GM23338 (cell line): ENCODE measurements at regions not wholly inside any gene's neighbourhood (a gene's known extent, or its start where the extent isn't known, plus 50 kb on each side); places are given as distances from the start of the nearest gene placed in this dataset.

ENCODE experiments used
- ATAC-seq: fragments of 200-7000 bp; cut with Tn5 transposase; 3 replicates; pipeline ENCODE4 v1.9.1; 2020
- DNase-seq: peaks from one replicate; pipeline ENCODE4 v3.0.0-alpha.2; 2015; ENCODE audit warnings: low spot score
- H2AFZ ChIP-seq: fragments of 200-600 bp; sonication (generic); 2 replicates; pipeline ENCODE4 v1.8.0; 2016; ENCODE audit warnings: antibody characterized with exemption, mild to moderate bottlenecking, moderate library complexity
- H3F3A ChIP-seq: fragments of 200-600 bp; sonication (generic); replicated peaks from 2 replicates; pipeline ENCODE4 v1.8.0; 2017; ENCODE audit warnings: antibody characterized with exemption, mixed run types, low read depth
- H3K27ac ChIP-seq: fragments of 200-600 bp; sonication (generic); 2 replicates; pipeline ENCODE4 v1.6.1; 2016; ENCODE audit warnings: low read depth
- H3K27me3 ChIP-seq: fragments of 200-600 bp; sonication (generic); 2 replicates; pipeline ENCODE4 v1.8.0; 2016; ENCODE audit warnings: mild to moderate bottlenecking, mixed run types, moderate library complexity; ENCODE audit not compliant: insufficient read depth
- H3K36me3 ChIP-seq: fragments of 200-600 bp; sonication (generic); 2 replicates; pipeline ENCODE4 v1.8.0; 2016; ENCODE audit warnings: mild to moderate bottlenecking; ENCODE audit not compliant: insufficient read depth
- H3K4me1 ChIP-seq: fragments of 200-600 bp; sonication (generic); 2 replicates; pipeline ENCODE4 v1.8.0; 2016; ENCODE audit warnings: mild to moderate bottlenecking, moderate library complexity; ENCODE audit not compliant: insufficient read depth
- H3K4me2 ChIP-seq: fragments of 200-600 bp; sonication (generic); 2 replicates; pipeline ENCODE4 v1.7.1; 2017; ENCODE audit warnings: mixed run types
- H3K4me3 ChIP-seq: fragments of 200-600 bp; sonication (generic); 2 replicates; pipeline ENCODE4 v1.6.1; 2016; ENCODE audit warnings: mixed run types
- H3K79me2 ChIP-seq: fragments of 200-600 bp; sonication (generic); replicated peaks from 2 replicates; pipeline ENCODE4 v1.8.0; 2017; ENCODE audit warnings: mild to moderate bottlenecking; ENCODE audit not compliant: insufficient read depth
- H3K9me2 ChIP-seq: fragments of 200-600 bp; sonication (generic); 2 replicates; pipeline ENCODE4 v1.8.0; 2017; ENCODE audit not compliant: insufficient read depth
- H4K20me1 ChIP-seq: fragments of 200-600 bp; sonication (generic); replicated peaks from 2 replicates; pipeline ENCODE4 v1.8.0; 2017; ENCODE audit warnings: mild to moderate bottlenecking; ENCODE audit not compliant: insufficient read depth
- H3K27ac Mint-ChIP-seq: 2 replicates; pipeline ENCODE4 v1.8.0; 2020; ENCODE audit warnings: inconsistent platforms, mild to moderate bottlenecking, moderate library complexity, mixed read lengths
- H3K27me3 Mint-ChIP-seq: 3 replicates; pipeline ENCODE4 v1.8.0; 2022; ENCODE audit warnings: low read depth, mild to moderate bottlenecking, moderate library complexity, mixed read lengths, inconsistent platforms; ENCODE audit not compliant: insufficient read depth, poor library complexity
- H3K36me3 Mint-ChIP-seq: 3 replicates; pipeline ENCODE4 v1.8.0; 2021; ENCODE audit warnings: low read depth, mild to moderate bottlenecking, inconsistent platforms, moderate library complexity, mixed read lengths
- H3K4me1 Mint-ChIP-seq: 3 replicates; pipeline ENCODE4 v1.8.0; 2020; ENCODE audit warnings: mild to moderate bottlenecking, inconsistent platforms, mixed read lengths
- H3K4me3 Mint-ChIP-seq: 3 replicates; pipeline ENCODE4 v1.8.0; 2021; ENCODE audit warnings: moderate library complexity, mild to moderate bottlenecking, inconsistent platforms, mixed read lengths
- H3K9me3 Mint-ChIP-seq: 3 replicates; pipeline ENCODE4 v1.8.0; 2020; ENCODE audit warnings: moderate library complexity, mild to moderate bottlenecking, inconsistent platforms, mixed read lengths
- CREB1 ChIP-seq: fragments of 250-450 bp; sonication (Bioruptor Pico); IDR thresholded peaks from 2 replicates; pipeline ENCODE4 v1.5.0; 2020; ENCODE audit warnings: low read depth, mild to moderate bottlenecking, moderate library complexity
- ETS1 ChIP-seq: IDR thresholded peaks from 2 replicates; pipeline ENCODE4 v1.6.1; 2016; ENCODE audit warnings: antibody characterized with exemption
- EZH2 ChIP-seq: fragments of 200-600 bp; sonication (generic); IDR thresholded peaks from one replicate; pipeline ENCODE4 v1.8.0; 2017; ENCODE audit warnings: antibody characterized with exemption, mild to moderate bottlenecking, low read depth; ENCODE audit not compliant: unreplicated experiment
- EZH2phosphoT487 ChIP-seq: fragments of 200-600 bp; sonication (generic); IDR thresholded peaks from one replicate; pipeline ENCODE4 v1.8.1; 2018; ENCODE audit warnings: antibody characterized with exemption; ENCODE audit not compliant: unreplicated experiment
- POLR2AphosphoS5 ChIP-seq: IDR thresholded peaks from 2 replicates; pipeline ENCODE4 v1.6.1; 2016; ENCODE audit warnings: antibody characterized with exemption, low read depth
- STAT1 ChIP-seq: IDR thresholded peaks from one replicate; pipeline ENCODE4 v1.6.1; 2016; ENCODE audit warnings: antibody characterized with exemption; ENCODE audit not compliant: unreplicated experiment
- ZNF331 ChIP-seq: fragments of 250-450 bp; sonication (Bioruptor Pico); IDR thresholded peaks from 2 replicates; pipeline ENCODE4 v1.5.0; 2020; ENCODE audit warnings: low read depth, mild to moderate bottlenecking, moderate library complexity
- ZNF462 ChIP-seq: fragments of 250-450 bp; sonication (Bioruptor Pico); IDR thresholded peaks from 2 replicates; pipeline ENCODE4 v1.5.0; 2020; ENCODE audit warnings: mild to moderate bottlenecking, moderate library complexity
- TF ChIP-seq, protein P1 (sequence below), 2 experiments: fragments of 200-600 bp in 1 of 2; sonication (generic) in 1 of 2; conservative IDR thresholded peaks; 2 replicates each; pipeline versions ENCODE4 v1.5.1 to v1.6.1; 2016 to 2017; ENCODE audit warnings: antibody characterized with exemption in 2 of 2, low read depth in 2 of 2, mild to moderate bottlenecking in 2 of 2, moderate library complexity in 1 of 2

DNA sequence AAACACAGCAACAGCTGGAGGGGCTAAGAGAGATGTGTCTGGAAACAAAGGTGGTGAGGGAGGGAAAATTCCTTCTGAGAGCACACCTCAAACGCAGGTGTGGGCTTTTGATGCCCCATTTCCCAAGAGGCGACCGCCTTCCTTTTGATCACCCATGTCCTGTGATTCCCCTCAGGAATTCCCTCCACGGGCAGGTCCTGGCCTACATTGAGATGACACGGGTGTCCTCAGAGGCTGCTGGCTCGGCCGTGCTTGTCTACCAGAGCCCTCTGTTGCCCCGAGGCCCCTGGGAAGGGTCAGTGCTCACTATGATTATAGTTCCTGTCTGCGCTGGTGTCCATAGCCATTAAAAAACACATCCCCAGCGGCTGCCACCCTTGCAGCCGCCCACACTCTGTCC, 242.6 kb downstream of the TFAP2C start (continued):
- TF ChIP-seq ZNF462 = no peak
- TF ChIP-seq POLR2AphosphoS5 = no peak
- TF ChIP-seq CREB1 (CRISPR knock-in tag) = no peak
- no peak for TF ChIP-seq ZNF331 (CRISPR knock-in tag)
- TF ChIP-seq ETS1 = no peak
- no peak for TF ChIP-seq EZH2

GRCh38 chr20:56872620-56873458, 243.7 kb downstream of the TFAP2C start:
- Histone ChIP-seq H3K9me2 (no peaks in the 10 kb centered on the region), H3K27ac (no peak overlapping the region), H3K4me2 (no peak overlapping the region), H3K36me3 (no peaks in the 10 kb centered on the region), H3K79me2 (no peaks in the 10 kb centered on the region), H3K27me3 (no peaks in the 10 kb centered on the region), H3F3A (no peaks in the 10 kb centered on the region), H3K4me1 (no peaks in the 10 kb centered on the region; the same call in 1 of the 2 replicates), H2AFZ (no peak overlapping the region), H4K20me1 (no peaks in the 10 kb centered on the region), H3K4me3 (no peak overlapping the region)
- H3K27ac Mint-ChIP-seq = no peak overlapping the region
- no peak for ATAC-seq
- peaks cover 12% of the 10 kb centered on the region for H3K27me3 Mint-ChIP-seq
- no peak for DNase-seq
- H3K4me1 Mint-ChIP-seq = peaks cover 14% of the 10 kb centered on the region
- H3K36me3 Mint-ChIP-seq = no peaks in the 10 kb centered on the region
- no peak overlapping the region for H3K4me3 Mint-ChIP-seq
- TF ChIP-seq, protein P1, sequence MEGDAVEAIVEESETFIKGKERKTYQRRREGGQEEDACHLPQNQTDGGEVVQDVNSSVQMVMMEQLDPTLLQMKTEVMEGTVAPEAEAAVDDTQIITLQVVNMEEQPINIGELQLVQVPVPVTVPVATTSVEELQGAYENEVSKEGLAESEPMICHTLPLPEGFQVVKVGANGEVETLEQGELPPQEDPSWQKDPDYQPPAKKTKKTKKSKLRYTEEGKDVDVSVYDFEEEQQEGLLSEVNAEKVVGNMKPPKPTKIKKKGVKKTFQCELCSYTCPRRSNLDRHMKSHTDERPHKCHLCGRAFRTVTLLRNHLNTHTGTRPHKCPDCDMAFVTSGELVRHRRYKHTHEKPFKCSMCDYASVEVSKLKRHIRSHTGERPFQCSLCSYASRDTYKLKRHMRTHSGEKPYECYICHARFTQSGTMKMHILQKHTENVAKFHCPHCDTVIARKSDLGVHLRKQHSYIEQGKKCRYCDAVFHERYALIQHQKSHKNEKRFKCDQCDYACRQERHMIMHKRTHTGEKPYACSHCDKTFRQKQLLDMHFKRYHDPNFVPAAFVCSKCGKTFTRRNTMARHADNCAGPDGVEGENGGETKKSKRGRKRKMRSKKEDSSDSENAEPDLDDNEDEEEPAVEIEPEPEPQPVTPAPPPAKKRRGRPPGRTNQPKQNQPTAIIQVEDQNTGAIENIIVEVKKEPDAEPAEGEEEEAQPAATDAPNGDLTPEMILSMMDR (conservative IDR thresholded peaks at IDR 0.05; ENCODE audit: low read depth in 2 of 2) = peak in 1 of 2 experiments; percentile 13; a peak in 1 of 4 replicates
- TF ChIP-seq STAT1 = no peak
- TF ChIP-seq EZH2 = no peak
- TF ChIP-seq POLR2AphosphoS5 = no peak
- TF ChIP-seq EZH2phosphoT487 = no peak
- no peaks in the 10 kb centered on the region for H3K9me3 Mint-ChIP-seq
